T-helper 2 cell treated with Interferon-gamma antibody and Interleukin-4, amounts not matched to agents 5 μg/mL and 100 μg/mL, for 36 hours (primary cell): ENCODE measurements at regions not wholly inside any gene's neighbourhood (a gene's known extent, or its start where the extent isn't known, plus 50 kb on each side); places are given as distances from the start of the nearest gene placed in this dataset.
"Not testable (repeated sequence)": the region's sequence is repeated elsewhere in the genome, so short reads cannot be mapped to it uniquely, and the experiment has no call there.

Experiments
- DNase-seq: peaks from one replicate; pipeline ENCODE4 v3.0.0; 2021; ENCODE audit warnings: low spot score
- H3K27ac Mint-ChIP-seq: one replicate; pipeline ENCODE4 v1.8.0; 2021; ENCODE audit warnings: mild to moderate bottlenecking, mixed read lengths
- H3K27me3 Mint-ChIP-seq: one replicate; pipeline ENCODE4 v1.8.0; 2021; ENCODE audit warnings: low read depth, mixed read lengths
- H3K36me3 Mint-ChIP-seq: one replicate; pipeline ENCODE4 v1.8.0; 2021; ENCODE audit warnings: low read depth, mixed read lengths
- H3K4me1 Mint-ChIP-seq: one replicate; pipeline ENCODE4 v1.8.0; 2021; ENCODE audit warnings: low read depth, mixed read lengths
- H3K4me3 Mint-ChIP-seq: one replicate; pipeline ENCODE4 v1.8.0; 2022; ENCODE audit warnings: mild to moderate bottlenecking, moderate library complexity, mixed read lengths
- H3K9me3 Mint-ChIP-seq: one replicate; pipeline ENCODE4 v1.8.0; 2021; ENCODE audit warnings: mixed read lengths

- Mint-ChIP-seq H3K9me3 (no peaks in the 10 kb centered on the region), H3K27me3 (no peaks in the 10 kb centered on the region), H3K27ac (no peak overlapping the region), H3K36me3 (no peaks in the 10 kb centered on the region), H3K4me1 (peaks cover 1% of the 10 kb centered on the region), H3K4me3 (no peak overlapping the region)
- no peak for DNase-seq
Measured at GRCh38 chr17:33560165-33560564, 267.1 kb upstream of the ASIC2 start.

GRCh38 chr17:33560871-33561270 is 267.8 kb upstream of the ASIC2 start:
- H3K9me3 Mint-ChIP-seq, result no peaks in the 10 kb centered on the region
- no peak overlapping the region for H3K27ac Mint-ChIP-seq
- no peak overlapping the region for H3K4me3 Mint-ChIP-seq
- no peaks in the 10 kb centered on the region for H3K36me3 Mint-ChIP-seq
- no peaks in the 10 kb centered on the region for H3K27me3 Mint-ChIP-seq
- peaks cover 1% of the 10 kb centered on the region for H3K4me1 Mint-ChIP-seq
- DNase-seq, result no peak

DNA sequence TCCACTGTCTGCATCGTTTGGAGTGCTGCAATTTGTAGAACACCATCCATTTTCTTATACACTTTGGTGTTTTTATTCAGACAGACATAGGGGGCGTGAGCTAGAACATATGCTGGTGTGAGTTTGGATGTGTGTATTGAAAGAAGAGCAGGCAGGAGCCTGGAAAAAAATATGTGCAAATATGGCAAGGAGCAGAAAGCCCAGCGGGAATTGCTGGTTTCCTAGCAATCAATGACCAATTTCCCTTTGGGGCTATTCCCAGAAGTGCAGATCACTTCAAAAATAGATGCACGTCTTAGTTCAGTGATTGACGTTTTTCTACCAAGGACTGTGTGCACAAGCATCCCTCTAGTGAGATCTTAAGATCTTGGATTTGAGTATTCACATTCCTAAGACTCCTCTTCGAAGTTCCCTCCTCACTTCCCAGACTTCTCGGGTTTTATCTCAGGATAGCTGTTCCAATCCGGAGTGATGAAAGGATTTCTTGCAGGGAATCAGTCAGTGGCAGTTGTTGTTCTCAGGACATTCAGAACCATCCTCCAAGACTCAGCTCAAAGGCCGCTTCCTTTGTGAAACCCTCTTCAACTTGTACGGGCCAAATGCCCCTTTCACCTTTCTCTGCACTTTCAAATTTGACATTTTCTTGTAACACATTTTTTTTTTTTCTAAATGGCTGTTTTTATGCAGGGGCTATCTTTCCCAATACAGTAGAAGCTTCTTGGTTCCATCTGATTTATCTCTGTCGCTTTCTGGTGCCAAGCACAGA is 268.7 kb upstream of the ASIC2 start:
- Mint-ChIP-seq H3K9me3 (no peaks in the 10 kb centered on the region), H3K27me3 (no peaks in the 10 kb centered on the region), H3K4me3 (no peak overlapping the region), H3K36me3 (no peaks in the 10 kb centered on the region), H3K27ac (no peak overlapping the region), H3K4me1 (peaks cover 1% of the 10 kb centered on the region)
- no peak for DNase-seq

- Mint-ChIP-seq H3K27ac (no peak overlapping the region), H3K36me3 (no peaks in the 10 kb centered on the region), H3K9me3 (no peaks in the 10 kb centered on the region), H3K4me1 (peaks cover 1% of the 10 kb centered on the region), H3K4me3 (no peak overlapping the region), H3K27me3 (no peaks in the 10 kb centered on the region)
- no peak for DNase-seq
Measured at GRCh38 chr17:33562792-33563191, 269.7 kb upstream of the ASIC2 start.

GRCh38 chr17:33564146-33564545 is 271.1 kb upstream of the ASIC2 start:
- Mint-ChIP-seq H3K4me1 (peaks cover 1% of the 10 kb centered on the region), H3K27ac (no peak overlapping the region), H3K27me3 (no peaks in the 10 kb centered on the region), H3K4me3 (no peak overlapping the region), H3K9me3 (no peaks in the 10 kb centered on the region), H3K36me3 (no peaks in the 10 kb centered on the region)
- no peak for DNase-seq

DNA sequence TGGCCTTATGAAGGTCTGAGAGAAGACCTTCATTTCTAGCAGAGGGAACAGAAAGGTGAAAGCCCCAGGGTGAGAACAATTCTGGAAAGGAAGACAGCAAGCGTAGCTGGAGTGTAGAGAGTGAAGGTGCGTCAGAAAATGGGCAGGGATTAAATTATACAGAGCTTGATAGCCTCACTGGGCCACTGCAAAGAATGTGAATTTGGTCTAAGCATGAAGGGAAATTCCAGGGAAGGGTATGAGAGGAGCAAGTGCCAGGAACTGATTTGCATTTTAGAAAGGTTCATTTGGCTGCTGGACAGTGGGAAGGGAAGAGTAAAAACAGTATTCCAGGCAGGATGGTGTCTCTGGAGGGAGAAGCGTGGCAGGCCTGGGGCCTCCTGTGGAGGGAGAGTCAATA is 274.1 kb upstream of the ASIC2 start:
- DNase-seq, result no peak
- H3K36me3 Mint-ChIP-seq, result no peaks in the 10 kb centered on the region
- no peak overlapping the region for H3K4me3 Mint-ChIP-seq
- H3K27ac Mint-ChIP-seq, result no peak overlapping the region
- H3K4me1 Mint-ChIP-seq, result no peaks in the 10 kb centered on the region
- no peaks in the 10 kb centered on the region for H3K9me3 Mint-ChIP-seq
- H3K27me3 Mint-ChIP-seq, result no peaks in the 10 kb centered on the region

DNA sequence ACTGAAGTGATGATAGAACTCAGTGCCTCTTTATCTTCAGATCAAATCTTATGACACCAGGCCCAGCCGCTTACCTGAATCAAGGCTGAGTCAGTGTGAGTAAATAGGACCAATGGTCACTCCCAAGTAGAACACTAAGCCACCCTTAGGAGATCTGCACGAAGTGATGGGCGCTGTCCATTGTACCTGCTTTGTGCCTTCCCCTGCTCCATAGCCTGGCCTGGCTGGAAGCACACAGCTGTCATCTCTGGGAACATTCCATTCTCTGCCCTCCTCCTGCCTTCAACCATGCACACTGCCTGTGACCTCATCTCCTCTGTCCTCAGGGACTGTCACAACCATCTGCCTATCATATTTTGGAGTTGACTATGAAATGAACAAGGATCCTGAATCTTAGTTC is 279.5 kb upstream of the ASIC2 start:
- H3K27me3 Mint-ChIP-seq, result no peaks in the 10 kb centered on the region
- DNase-seq, result no peak
- no peak overlapping the region for H3K4me3 Mint-ChIP-seq
- no peaks in the 10 kb centered on the region for H3K4me1 Mint-ChIP-seq
- no peaks in the 10 kb centered on the region for H3K36me3 Mint-ChIP-seq
- no peak overlapping the region for H3K27ac Mint-ChIP-seq
- H3K9me3 Mint-ChIP-seq, result no peaks in the 10 kb centered on the region

GRCh38 chr17:33574942-33575445 is 281.9 kb upstream of the ASIC2 start:
- Mint-ChIP-seq H3K27ac (no peak overlapping the region), H3K4me3 (no peak overlapping the region), H3K27me3 (no peaks in the 10 kb centered on the region), H3K9me3 (no peaks in the 10 kb centered on the region), H3K4me1 (no peaks in the 10 kb centered on the region), H3K36me3 (no peaks in the 10 kb centered on the region)
- DNase-seq, result no peak

DNA sequence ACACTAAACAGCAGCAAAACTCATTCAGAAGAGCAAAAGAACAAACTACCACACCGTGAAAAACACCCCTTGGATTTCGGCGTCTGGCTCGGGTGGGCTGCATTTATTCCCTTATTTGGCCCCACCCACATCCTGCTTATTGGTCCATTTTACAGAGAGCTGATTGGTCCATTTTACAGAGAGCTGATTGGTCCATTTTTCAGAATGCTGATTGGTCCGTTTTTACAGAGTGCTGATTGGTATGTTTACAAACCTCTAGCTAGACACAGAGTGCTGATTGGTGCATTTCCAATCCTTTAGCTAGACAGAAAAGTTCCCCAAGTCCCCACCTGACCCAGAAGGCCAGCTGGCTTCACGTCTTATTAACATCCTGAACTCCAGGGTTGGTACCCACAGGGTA is 286.6 kb upstream of the ASIC2 start:
- DNase-seq, result not testable (repeated sequence)

GRCh38 chr17:33580215-33580614 is 287.1 kb upstream of the ASIC2 start:
- H3K27me3 Mint-ChIP-seq, result no peaks in the 10 kb centered on the region
- no peaks in the 10 kb centered on the region for H3K4me1 Mint-ChIP-seq
- H3K27ac Mint-ChIP-seq, result no peak overlapping the region
- no peak for DNase-seq
- H3K36me3 Mint-ChIP-seq, result no peaks in the 10 kb centered on the region
- no peaks in the 10 kb centered on the region for H3K9me3 Mint-ChIP-seq
- no peak overlapping the region for H3K4me3 Mint-ChIP-seq

More for the DNA sequence above, 286.6 kb upstream of the ASIC2 start:
- H3K9me3 Mint-ChIP-seq, H3K36me3 Mint-ChIP-seq, H3K4me3 Mint-ChIP-seq, H3K4me1 Mint-ChIP-seq, H3K27ac Mint-ChIP-seq, H3K27me3 Mint-ChIP-seq: not testable (repeated sequence)

GRCh38 chr17:33582661-33583060 is 289.6 kb upstream of the ASIC2 start:
- Mint-ChIP-seq H3K4me1 (no peaks in the 10 kb centered on the region), H3K36me3 (no peaks in the 10 kb centered on the region), H3K27ac (no peak overlapping the region), H3K4me3 (no peak overlapping the region), H3K9me3 (no peaks in the 10 kb centered on the region), H3K27me3 (no peaks in the 10 kb centered on the region)
- DNase-seq, result no peak

DNA sequence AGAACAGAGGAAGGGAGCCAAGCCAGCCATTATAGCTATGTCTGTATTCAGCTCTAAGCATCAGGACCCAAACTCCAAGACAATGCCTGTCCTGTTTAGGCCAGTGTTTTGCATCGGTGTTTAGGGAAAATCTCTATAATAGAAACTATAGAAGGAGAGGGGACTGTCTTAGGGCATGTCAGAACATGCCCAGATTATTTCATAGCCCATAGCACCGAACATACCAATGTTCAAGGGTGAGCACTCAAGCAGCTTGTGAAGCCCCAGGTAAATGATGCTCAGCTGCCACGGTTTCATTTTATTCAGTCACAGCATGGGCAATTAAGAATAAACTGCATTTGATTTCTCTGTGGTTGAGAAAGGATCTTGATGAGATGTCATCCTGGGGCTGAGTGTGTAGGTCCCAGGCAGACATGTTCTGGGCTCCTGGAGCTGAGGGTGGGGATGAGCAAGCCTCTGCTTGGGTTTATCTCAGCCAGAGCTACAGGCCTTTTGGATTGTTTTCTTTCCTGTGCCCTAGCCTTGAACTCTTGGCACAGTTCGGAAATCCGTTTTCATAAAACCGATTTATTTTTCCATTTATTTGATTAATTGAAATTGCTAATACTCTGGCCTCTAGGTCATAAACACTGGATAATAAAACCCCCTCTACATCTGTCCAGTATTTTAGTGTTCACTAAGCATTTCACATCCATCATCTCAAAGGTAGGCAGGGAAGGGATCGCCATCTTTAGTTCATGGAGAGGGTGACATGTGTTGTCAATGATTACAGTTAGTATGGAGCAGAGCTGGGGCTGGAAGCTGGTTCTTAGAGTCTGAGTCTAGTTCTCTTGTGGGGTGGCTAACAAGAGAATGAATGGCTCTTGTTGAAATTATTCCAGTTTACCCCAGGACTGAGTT is 290.7 kb upstream of the ASIC2 start:
- H3K36me3 Mint-ChIP-seq, result no peaks in the 10 kb centered on the region
- H3K4me1 Mint-ChIP-seq, result no peaks in the 10 kb centered on the region
- H3K9me3 Mint-ChIP-seq, result no peaks in the 10 kb centered on the region
- no peak for DNase-seq
- H3K4me3 Mint-ChIP-seq, result no peak overlapping the region
- H3K27me3 Mint-ChIP-seq, result no peaks in the 10 kb centered on the region
- H3K27ac Mint-ChIP-seq, result no peak overlapping the region

DNA sequence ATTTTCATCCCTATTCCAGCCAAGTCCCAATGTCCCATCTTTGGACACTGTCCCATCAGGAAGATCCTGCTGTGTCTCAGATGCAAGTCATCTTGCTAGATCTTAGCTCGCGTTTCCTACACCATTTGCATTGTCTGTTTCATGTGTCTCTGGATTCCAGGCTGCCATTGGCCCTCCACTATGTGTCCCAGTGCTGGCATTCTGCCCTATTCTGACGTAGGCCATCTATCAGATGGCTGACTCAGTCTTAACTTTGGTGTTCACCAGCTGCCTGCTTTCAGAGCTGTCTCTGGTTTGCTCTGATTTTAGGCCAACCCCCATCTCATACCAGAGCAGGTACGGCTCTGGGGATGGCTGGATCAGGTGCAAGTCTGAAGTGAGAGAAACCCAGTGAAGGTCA is 300.9 kb upstream of the ASIC2 start:
- H3K4me3 Mint-ChIP-seq, result no peak overlapping the region
- H3K27ac Mint-ChIP-seq, result no peak overlapping the region
- H3K9me3 Mint-ChIP-seq, result no peaks in the 10 kb centered on the region
- H3K27me3 Mint-ChIP-seq, result peaks cover 2% of the 10 kb centered on the region
- no peaks in the 10 kb centered on the region for H3K4me1 Mint-ChIP-seq
- DNase-seq, result no peak
- H3K36me3 Mint-ChIP-seq, result no peaks in the 10 kb centered on the region

DNA sequence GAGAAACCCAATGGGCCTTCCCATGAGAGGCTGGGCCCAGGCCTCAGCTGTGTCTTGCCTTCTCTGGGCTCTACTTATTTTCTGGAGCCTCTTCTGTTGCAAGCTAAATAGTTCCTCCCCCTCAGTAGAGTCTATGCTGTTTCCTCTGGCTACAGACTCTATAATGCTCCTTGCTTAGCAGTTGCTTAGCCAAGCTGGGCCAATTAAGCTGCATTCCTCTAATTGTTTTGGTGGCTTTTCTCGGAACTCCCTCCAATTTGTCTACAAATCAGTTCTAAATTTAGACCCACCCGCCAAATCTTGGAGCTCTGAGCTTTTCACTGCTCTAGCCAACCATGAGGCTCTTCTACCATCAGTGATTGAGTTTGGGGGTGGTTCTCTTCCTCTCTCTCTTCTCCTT is 302.7 kb upstream of the ASIC2 start:
- Mint-ChIP-seq H3K27me3 (peaks cover 2% of the 10 kb centered on the region), H3K4me1 (no peaks in the 10 kb centered on the region), H3K27ac (no peak overlapping the region), H3K4me3 (no peak overlapping the region), H3K9me3 (no peaks in the 10 kb centered on the region), H3K36me3 (no peaks in the 10 kb centered on the region)
- DNase-seq, result no peak
